ENCODE measurements at regions not wholly inside any gene's neighbourhood (a gene's known extent, or its start where the extent isn't known, plus 50 kb on each side); places are given as distances from the start of the nearest gene placed in this dataset.

GRCh38 chr21:33135925-33136324 lies 66.0 kb downstream of the OLIG1 start:
- no peaks in the 10 kb centered on the region for H3K9me3 ChIP-seq (replicated peaks in 1 of 3)
- no peaks in the 10 kb centered on the region for H3K4me1 ChIP-seq (replicated peaks in 1 of 2)
- TF ChIP-seq CTCF (IDR thresholded peaks at IDR 0.05) (no peak), POLR2A (IDR thresholded peaks at IDR 0.05) (no peak)
- no peak overlapping the region for H3K4me3 ChIP-seq
- H3K36me3 ChIP-seq (replicated peaks in 1 of 2): no peaks in the 10 kb centered on the region
- H3K27me3 ChIP-seq: peaks cover 12% of the 10 kb centered on the region
- WGBS, 4 donors: 60 to 74% (median 68%) methylated on average over 8 of the region's 8 CpGs
- intact Hi-C loops (cut with DNase I): no loop called here
- no peak overlapping the region for H3K27ac ChIP-seq
- no peak for DNase-seq

GRCh38 chr21:33136847-33137502 lies 67.0 kb downstream of the OLIG1 start:
- Histone ChIP-seq H3K36me3 (replicated peaks in 1 of 2) (no peaks in the 10 kb centered on the region), H3K9me3 (replicated peaks in 1 of 3) (no peaks in the 10 kb centered on the region), H3K4me1 (replicated peaks in 1 of 2) (no peaks in the 10 kb centered on the region), H3K27ac (no peak overlapping the region), H3K27me3 (peaks cover 12% of the 10 kb centered on the region), H3K4me3 (no peak overlapping the region)
- intact Hi-C loops (cut with DNase I): no loop called here
- DNase-seq: no peak
- TF ChIP-seq POLR2A (IDR thresholded peaks at IDR 0.05) (no peak), CTCF (IDR thresholded peaks at IDR 0.05) (no peak)
- 67 to 77% (median 73%) methylated on average over 7 of the region's 7 CpGs for WGBS, 4 donors

- Histone ChIP-seq H3K27me3 (peaks cover 7% of the 10 kb centered on the region), H3K4me1 (replicated peaks in 1 of 2) (no peaks in the 10 kb centered on the region), H3K27ac (no peak overlapping the region), H3K9me3 (replicated peaks in 1 of 3) (no peaks in the 10 kb centered on the region), H3K36me3 (replicated peaks in 1 of 2) (no peaks in the 10 kb centered on the region), H3K4me3 (no peak overlapping the region)
- intact Hi-C loops (cut with DNase I): no loop called here
- 57 to 70% (median 62%) methylated on average over 13 to 18 of the region's 18 CpGs for WGBS, 4 donors
- DNase-seq: no peak
- TF ChIP-seq CTCF (IDR thresholded peaks at IDR 0.05) (no peak), POLR2A (IDR thresholded peaks at IDR 0.05) (no peak)
These were observed 69.1 kb downstream of the OLIG1 start for GRCh38 chr21:33139084-33139483.

- 61 to 81% (median 68%) methylated on average over 2 of the region's 2 CpGs for WGBS, 4 donors
- Histone ChIP-seq H3K4me3 (no peak overlapping the region), H3K4me1 (replicated peaks in 1 of 2) (no peaks in the 10 kb centered on the region), H3K27me3 (no peaks in the 10 kb centered on the region), H3K36me3 (replicated peaks in 1 of 2) (no peaks in the 10 kb centered on the region), H3K27ac (no peak overlapping the region), H3K9me3 (replicated peaks in 1 of 3) (no peaks in the 10 kb centered on the region)
- TF ChIP-seq CTCF (IDR thresholded peaks at IDR 0.05): no peak
- TF ChIP-seq POLR2A (IDR thresholded peaks at IDR 0.05): no peak
- no peak for DNase-seq
- intact Hi-C loops (cut with DNase I): no loop called here
These were observed 70.3 kb downstream of the OLIG1 start for GRCh38 chr21:33140288-33140687.
